DOHH2 (cell line): ENCODE measurements at regions not wholly inside any gene's neighbourhood (a gene's known extent, or its start where the extent isn't known, plus 50 kb on each side); places are given as distances from the start of the nearest gene placed in this dataset.

Source experiments
- H3F3A ChIP-seq: fragments of 200-600 bp; sonication (generic), shearing (Covaris generic); 2 replicates; pipeline ENCODE4 v1.6.0; 2016; ENCODE audit warnings: antibody characterized with exemption, mild to moderate bottlenecking; ENCODE audit not compliant: control insufficient read depth, insufficient read depth
- H3K27ac ChIP-seq: fragments of 200-600 bp; sonication (generic); 2 replicates; pipeline ENCODE4 v1.5.1; 2014; ENCODE audit warnings: low read depth, mild to moderate bottlenecking, low read length, moderate library complexity
- H3K27me3 ChIP-seq: fragments of 200-600 bp; sonication (generic); 2 replicates; pipeline ENCODE4 v1.6.1; 2014; ENCODE audit warnings: mild to moderate bottlenecking, low read length, mixed read lengths; ENCODE audit not compliant: control insufficient read depth
- H3K36me3 ChIP-seq: fragments of 200-600 bp; sonication (generic); 2 replicates; pipeline ENCODE4 v1.6.1; 2014; ENCODE audit warnings: mild to moderate bottlenecking, low read length, moderate library complexity, mixed read lengths; ENCODE audit not compliant: control insufficient read depth
- H3K4me1 ChIP-seq: fragments of 200-600 bp; sonication (generic); 2 replicates; pipeline ENCODE4 v1.6.1; 2014; ENCODE audit warnings: mild to moderate bottlenecking, low read length, mixed read lengths; ENCODE audit not compliant: control insufficient read depth
- H3K4me2 ChIP-seq: fragments of 200-600 bp; sonication (generic); 2 replicates; pipeline ENCODE4 v1.6.0; 2014; ENCODE audit warnings: mild to moderate bottlenecking, low read length, moderate library complexity
- H3K4me3 ChIP-seq: fragments of 200-600 bp; sonication (generic); 2 replicates; pipeline ENCODE4 v1.5.1; 2014; ENCODE audit warnings: mild to moderate bottlenecking, low read length, mixed read lengths
- H3K79me2 ChIP-seq: fragments of 200-600 bp; sonication (generic); 2 replicates; pipeline ENCODE4 v1.6.1; 2014; ENCODE audit warnings: mild to moderate bottlenecking, low read length, mixed read lengths; ENCODE audit not compliant: control insufficient read depth
- H3K9me2 ChIP-seq: fragments of 200-600 bp; sonication (generic); replicated peaks from 2 replicates; pipeline ENCODE4 v1.6.1; 2014; ENCODE audit warnings: mild to moderate bottlenecking, low read length, mixed read lengths; ENCODE audit not compliant: control insufficient read depth
- H3K9me3 ChIP-seq: fragments of 200-600 bp; sonication (generic); 2 replicates; pipeline ENCODE4 v1.6.1; 2014; ENCODE audit warnings: antibody characterized with exemption, low read length, mixed read lengths; ENCODE audit not compliant: control insufficient read depth, insufficient read depth
- H4K20me1 ChIP-seq: fragments of 200-600 bp; sonication (generic); 2 replicates; pipeline ENCODE4 v1.6.0; 2014; ENCODE audit warnings: low read depth, mild to moderate bottlenecking, antibody characterized with exemption, low read length, moderate library complexity; ENCODE audit not compliant: control insufficient read depth, insufficient read depth
- CTCF ChIP-seq: fragments of 200-600 bp; sonication (generic); IDR thresholded peaks from one replicate; pipeline ENCODE4 v1.5.1; 2014; ENCODE audit warnings: antibody characterized with exemption, mild to moderate bottlenecking, low read depth, low read length; ENCODE audit not compliant: poor library complexity, severe bottlenecking
- EZH2phosphoT487 ChIP-seq: fragments of 200-600 bp; sonication (generic); IDR thresholded peaks from 2 replicates; pipeline ENCODE4 v1.6.1; 2017; ENCODE audit warnings: borderline replicate concordance, mild to moderate bottlenecking, antibody characterized with exemption, low read length, moderate library complexity, mixed read lengths

- H3K4me1 ChIP-seq = no peaks in the 10 kb centered on the region
- H3K27ac ChIP-seq = no peak overlapping the region
- TF ChIP-seq CTCF (no peak), EZH2phosphoT487 (no peak)
- no peaks in the 10 kb centered on the region for H3K9me2 ChIP-seq
- H3F3A ChIP-seq = no peaks in the 10 kb centered on the region
- no peaks in the 10 kb centered on the region for H3K9me3 ChIP-seq
- peaks cover 25% of the 10 kb centered on the region for H3K27me3 ChIP-seq
- no peaks in the 10 kb centered on the region for H3K36me3 ChIP-seq
- H3K79me2 ChIP-seq = no peaks in the 10 kb centered on the region
- no peaks in the 10 kb centered on the region for H4K20me1 ChIP-seq
- H3K4me2 ChIP-seq = no peak overlapping the region
- no peak overlapping the region for H3K4me3 ChIP-seq
These were observed 264.1 kb downstream of the CDC5L start for GRCh38 chr6:44651604-44652003.

- H4K20me1 ChIP-seq = no peaks in the 10 kb centered on the region
- H3K4me1 ChIP-seq = no peaks in the 10 kb centered on the region
- H3K79me2 ChIP-seq = no peaks in the 10 kb centered on the region
- H3F3A ChIP-seq = no peaks in the 10 kb centered on the region
- H3K4me3 ChIP-seq = no peak overlapping the region
- no peaks in the 10 kb centered on the region for H3K9me2 ChIP-seq
- H3K27me3 ChIP-seq = peaks cover 25% of the 10 kb centered on the region
- TF ChIP-seq CTCF (no peak), EZH2phosphoT487 (no peak)
- no peak overlapping the region for H3K4me2 ChIP-seq
- no peaks in the 10 kb centered on the region for H3K9me3 ChIP-seq
- H3K27ac ChIP-seq = no peak overlapping the region
- H3K36me3 ChIP-seq = no peaks in the 10 kb centered on the region
These were observed 265.0 kb downstream of the CDC5L start for GRCh38 chr6:44652547-44652946.

GRCh38 chr6:44653091-44653490 lies 265.6 kb downstream of the CDC5L start:
- peaks cover 25% of the 10 kb centered on the region for H3K27me3 ChIP-seq
- no peaks in the 10 kb centered on the region for H3K79me2 ChIP-seq
- H3K4me3 ChIP-seq = no peak overlapping the region
- H3K9me2 ChIP-seq = no peaks in the 10 kb centered on the region
- H3K4me2 ChIP-seq = no peak overlapping the region
- no peaks in the 10 kb centered on the region for H3F3A ChIP-seq
- H4K20me1 ChIP-seq = no peaks in the 10 kb centered on the region
- TF ChIP-seq EZH2phosphoT487 (no peak), CTCF (no peak)
- H3K9me3 ChIP-seq = no peaks in the 10 kb centered on the region
- H3K4me1 ChIP-seq = no peaks in the 10 kb centered on the region
- no peak overlapping the region for H3K27ac ChIP-seq
- H3K36me3 ChIP-seq = no peaks in the 10 kb centered on the region

GRCh38 chr6:44653761-44654218 lies 266.3 kb downstream of the CDC5L start:
- TF ChIP-seq CTCF (no peak), EZH2phosphoT487 (no peak)
- Histone ChIP-seq H3K27ac (no peak overlapping the region), H3K9me3 (no peaks in the 10 kb centered on the region), H3K79me2 (no peaks in the 10 kb centered on the region), H3F3A (no peaks in the 10 kb centered on the region), H3K4me1 (no peaks in the 10 kb centered on the region), H3K4me2 (no peak overlapping the region), H3K9me2 (no peaks in the 10 kb centered on the region), H3K4me3 (no peak overlapping the region), H3K27me3 (peaks cover 23% of the 10 kb centered on the region), H3K36me3 (no peaks in the 10 kb centered on the region), H4K20me1 (no peaks in the 10 kb centered on the region)
